ENCODE measurements at regions not wholly inside any gene's neighbourhood (a gene's known extent, or its start where the extent isn't known, plus 50 kb on each side); places are given as distances from the start of the nearest gene placed in this dataset.
"Not testable (repeated sequence)": the region's sequence is repeated elsewhere in the genome, so short reads cannot be mapped to it uniquely, and the experiment has no call there.

DNA sequence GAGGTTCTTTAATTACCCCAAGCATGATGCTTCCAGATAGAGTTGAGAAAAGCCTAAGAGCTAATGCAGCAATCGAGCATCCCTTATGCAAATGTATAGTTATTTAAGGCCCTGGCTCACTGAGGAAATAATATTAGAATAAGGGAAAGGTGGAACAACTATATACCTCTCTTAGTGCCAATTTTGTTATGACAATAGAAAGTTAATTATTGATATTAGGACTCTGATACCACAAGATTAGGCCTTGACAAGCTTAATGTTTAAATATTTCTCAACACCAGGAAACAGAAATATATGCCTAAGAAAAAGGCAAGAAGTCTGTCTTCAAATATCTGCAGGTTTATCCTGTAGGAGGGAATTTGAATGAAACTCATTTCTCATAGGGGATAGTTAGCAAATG, 371.0 kb downstream of the PRELID2 start:
- Mint-ChIP-seq H3K27ac (no peak overlapping the region), H3K4me1 (no peaks in the 10 kb centered on the region), H3K27me3 (ENCODE audit: low read depth) (no peaks in the 10 kb centered on the region), H3K36me3 (no peaks in the 10 kb centered on the region), H3K9me3 (no peaks in the 10 kb centered on the region), H3K4me3 (no peak overlapping the region)
- TF ChIP-seq, protein P1, sequence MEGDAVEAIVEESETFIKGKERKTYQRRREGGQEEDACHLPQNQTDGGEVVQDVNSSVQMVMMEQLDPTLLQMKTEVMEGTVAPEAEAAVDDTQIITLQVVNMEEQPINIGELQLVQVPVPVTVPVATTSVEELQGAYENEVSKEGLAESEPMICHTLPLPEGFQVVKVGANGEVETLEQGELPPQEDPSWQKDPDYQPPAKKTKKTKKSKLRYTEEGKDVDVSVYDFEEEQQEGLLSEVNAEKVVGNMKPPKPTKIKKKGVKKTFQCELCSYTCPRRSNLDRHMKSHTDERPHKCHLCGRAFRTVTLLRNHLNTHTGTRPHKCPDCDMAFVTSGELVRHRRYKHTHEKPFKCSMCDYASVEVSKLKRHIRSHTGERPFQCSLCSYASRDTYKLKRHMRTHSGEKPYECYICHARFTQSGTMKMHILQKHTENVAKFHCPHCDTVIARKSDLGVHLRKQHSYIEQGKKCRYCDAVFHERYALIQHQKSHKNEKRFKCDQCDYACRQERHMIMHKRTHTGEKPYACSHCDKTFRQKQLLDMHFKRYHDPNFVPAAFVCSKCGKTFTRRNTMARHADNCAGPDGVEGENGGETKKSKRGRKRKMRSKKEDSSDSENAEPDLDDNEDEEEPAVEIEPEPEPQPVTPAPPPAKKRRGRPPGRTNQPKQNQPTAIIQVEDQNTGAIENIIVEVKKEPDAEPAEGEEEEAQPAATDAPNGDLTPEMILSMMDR (IDR thresholded peaks at IDR 0.05; ENCODE audit: unreplicated experiment), result no peak
- no peak for DNase-seq (ENCODE audit: low spot score in 2 of 2, unreplicated experiment in 2 of 2)

DNA sequence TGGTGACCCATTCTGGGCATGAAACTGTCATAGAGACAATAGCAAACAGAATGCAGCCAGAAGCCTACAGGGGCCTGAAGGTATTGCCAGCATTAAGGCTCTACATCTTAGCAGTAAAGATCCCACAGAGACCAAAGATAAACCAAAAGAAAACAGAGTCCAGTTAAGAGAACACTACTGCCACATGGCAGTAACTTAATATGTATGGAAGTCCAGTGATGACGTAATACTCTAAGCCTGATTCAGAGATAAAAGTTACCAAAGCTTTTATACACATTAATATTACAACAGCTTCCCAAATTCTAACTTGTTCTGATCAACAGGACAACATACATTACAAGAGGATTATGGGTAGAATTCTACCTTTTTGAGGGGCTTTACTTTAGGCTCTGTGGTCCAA, 371.5 kb downstream of the PRELID2 start:
- no peak for DNase-seq (ENCODE audit: low spot score in 2 of 2, unreplicated experiment in 2 of 2)
- no peaks in the 10 kb centered on the region for H3K36me3 Mint-ChIP-seq
- no peaks in the 10 kb centered on the region for H3K9me3 Mint-ChIP-seq
- no peak overlapping the region for H3K4me3 Mint-ChIP-seq
- no peak overlapping the region for H3K27ac Mint-ChIP-seq
- TF ChIP-seq, protein P1 (IDR thresholded peaks at IDR 0.05; ENCODE audit: unreplicated experiment), result no peak
- H3K27me3 Mint-ChIP-seq (ENCODE audit: low read depth), result no peaks in the 10 kb centered on the region
- no peaks in the 10 kb centered on the region for H3K4me1 Mint-ChIP-seq

DNA sequence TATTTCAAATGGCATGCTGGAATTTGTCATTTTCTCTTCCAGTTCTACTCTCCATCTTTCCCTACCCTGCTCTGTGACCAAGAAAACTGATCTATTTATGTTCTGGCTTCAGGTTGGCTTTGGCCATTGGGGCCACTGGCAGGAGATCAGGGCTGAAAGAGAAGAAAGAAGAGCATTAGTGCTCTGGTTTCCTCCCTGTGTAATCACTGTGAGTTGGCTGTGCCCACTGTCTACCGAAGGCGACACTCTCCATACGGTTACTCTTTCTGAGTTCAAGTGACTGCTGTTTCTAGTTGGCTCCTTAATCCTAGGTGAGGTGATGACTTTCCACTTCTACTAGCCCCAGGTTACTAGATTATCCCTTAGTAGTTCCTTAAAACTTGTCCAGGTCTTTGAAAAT, 372.6 kb downstream of the PRELID2 start:
- Mint-ChIP-seq H3K9me3 (no peaks in the 10 kb centered on the region), H3K4me3 (no peak overlapping the region), H3K36me3 (no peaks in the 10 kb centered on the region), H3K27me3 (ENCODE audit: low read depth) (no peaks in the 10 kb centered on the region), H3K27ac (no peak overlapping the region), H3K4me1 (no peaks in the 10 kb centered on the region)
- TF ChIP-seq, protein P1 (IDR thresholded peaks at IDR 0.05; ENCODE audit: unreplicated experiment), result no peak
- no peak for DNase-seq (ENCODE audit: low spot score in 2 of 2, unreplicated experiment in 2 of 2)

DNA sequence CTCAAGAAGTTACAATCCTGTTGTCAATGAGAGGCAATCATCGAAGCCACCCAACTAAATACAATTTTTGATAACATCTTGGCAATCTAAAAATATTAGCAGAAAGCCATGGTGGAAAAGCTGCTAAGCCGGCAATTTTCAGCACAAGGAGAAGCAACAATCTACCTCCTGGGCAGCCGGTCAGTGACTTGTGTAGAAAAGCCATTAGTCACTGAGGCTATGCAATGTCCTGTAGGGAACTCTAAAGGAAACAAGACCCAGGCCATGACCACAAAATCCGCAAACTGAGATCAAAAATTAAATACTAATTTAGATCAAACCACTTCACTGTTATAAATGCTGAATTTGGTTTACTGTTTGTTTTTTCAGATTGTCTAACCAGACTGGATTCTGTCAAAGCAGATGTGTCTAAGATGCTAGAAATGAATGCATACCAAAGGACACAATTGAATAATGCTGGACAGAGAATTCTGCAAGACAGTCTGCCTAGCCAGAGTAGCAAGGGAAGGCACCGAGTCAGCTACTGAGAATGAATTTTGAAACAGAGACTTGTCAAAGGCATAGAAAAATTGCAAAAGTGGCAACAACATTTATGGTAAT, 384.8 kb downstream of the PRELID2 start:
- H3K4me3 Mint-ChIP-seq, result no peak overlapping the region
- no peak for DNase-seq (ENCODE audit: low spot score in 2 of 2, unreplicated experiment in 2 of 2)
- peaks cover 2% of the 10 kb centered on the region for H3K36me3 Mint-ChIP-seq
- TF ChIP-seq, protein P1 (IDR thresholded peaks at IDR 0.05; ENCODE audit: unreplicated experiment), result no peak
- H3K27me3 Mint-ChIP-seq (ENCODE audit: low read depth), result peaks cover 3% of the 10 kb centered on the region
- H3K27ac Mint-ChIP-seq, result no peak overlapping the region
- H3K4me1 Mint-ChIP-seq, result no peaks in the 10 kb centered on the region
- H3K9me3 Mint-ChIP-seq, result no peaks in the 10 kb centered on the region

DNA sequence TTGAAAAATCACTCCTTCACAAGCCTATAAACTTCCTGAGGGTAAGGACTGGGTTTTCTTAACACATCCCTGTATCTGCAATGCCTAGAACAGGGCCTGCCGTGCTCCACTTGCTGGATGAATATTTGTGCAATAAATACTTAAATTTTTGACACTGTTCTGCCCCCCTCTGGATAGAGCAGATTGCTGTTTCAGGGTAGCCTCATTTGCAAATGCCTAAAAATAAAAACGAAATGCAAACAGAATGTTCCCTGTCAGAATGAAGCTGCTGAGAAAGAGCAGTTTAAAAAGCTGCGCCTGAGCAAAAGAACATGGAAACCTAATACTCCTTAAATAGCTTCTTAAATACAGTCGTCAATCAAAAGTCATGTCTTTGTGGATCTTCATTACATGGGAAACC, 385.3 kb downstream of the PRELID2 start:
- H3K9me3 Mint-ChIP-seq, result no peaks in the 10 kb centered on the region
- no peaks in the 10 kb centered on the region for H3K4me1 Mint-ChIP-seq
- DNase-seq (ENCODE audit: low spot score in 2 of 2, unreplicated experiment in 2 of 2), result no peak
- H3K27ac Mint-ChIP-seq, result no peak overlapping the region
- TF ChIP-seq, protein P1 (IDR thresholded peaks at IDR 0.05; ENCODE audit: unreplicated experiment), result no peak
- H3K27me3 Mint-ChIP-seq (ENCODE audit: low read depth), result peaks cover 3% of the 10 kb centered on the region
- H3K36me3 Mint-ChIP-seq, result peaks cover 2% of the 10 kb centered on the region
- H3K4me3 Mint-ChIP-seq, result no peak overlapping the region

DNA sequence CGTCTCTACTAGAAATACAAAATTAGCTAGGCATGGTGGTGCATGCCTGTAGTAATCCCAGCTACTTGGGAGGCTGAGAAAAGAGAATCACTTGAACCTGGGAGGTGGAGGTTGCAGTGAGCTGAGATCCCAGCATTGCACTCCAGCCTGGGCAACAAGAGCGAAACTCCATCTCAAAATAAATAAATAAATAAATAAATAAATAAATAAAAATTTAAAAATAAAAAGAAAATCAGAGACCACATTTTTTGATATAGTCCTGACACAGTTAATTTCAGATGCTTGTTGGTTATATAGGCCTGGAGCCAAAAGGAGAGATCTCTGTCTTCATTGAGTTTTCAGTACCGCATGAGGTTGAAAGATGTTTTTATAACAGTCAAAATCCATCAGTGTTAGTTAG, 388.3 kb downstream of the PRELID2 start:
- H3K27me3 Mint-ChIP-seq (ENCODE audit: low read depth); H3K4me3 Mint-ChIP-seq; H3K27ac Mint-ChIP-seq; DNase-seq (ENCODE audit: low spot score in 2 of 2, unreplicated experiment in 2 of 2); H3K36me3 Mint-ChIP-seq; H3K9me3 Mint-ChIP-seq: not testable (repeated sequence)
- H3K4me1 Mint-ChIP-seq, result peaks cover 13% of the 10 kb centered on the region

All from mesothelial cell of epicardium (in vitro differentiated cells).